Stimulated activated CD8-positive, alpha-beta memory T cell treated with anti-CD3 and anti-CD28 coated beads, Interleukin-12 subunit alpha, Interleukin-12 subunit beta, amount 100 ng/mL, for 4 hours (primary cell): ENCODE measurements at regions not wholly inside any gene's neighbourhood (a gene's known extent, or its start where the extent isn't known, plus 50 kb on each side); places are given as distances from the start of the nearest gene placed in this dataset.

Experiments
- DNase-seq: peaks from one replicate; pipeline ENCODE4 v3.0.0-alpha.2; 2020; ENCODE audit warnings: low read depth

DNA sequence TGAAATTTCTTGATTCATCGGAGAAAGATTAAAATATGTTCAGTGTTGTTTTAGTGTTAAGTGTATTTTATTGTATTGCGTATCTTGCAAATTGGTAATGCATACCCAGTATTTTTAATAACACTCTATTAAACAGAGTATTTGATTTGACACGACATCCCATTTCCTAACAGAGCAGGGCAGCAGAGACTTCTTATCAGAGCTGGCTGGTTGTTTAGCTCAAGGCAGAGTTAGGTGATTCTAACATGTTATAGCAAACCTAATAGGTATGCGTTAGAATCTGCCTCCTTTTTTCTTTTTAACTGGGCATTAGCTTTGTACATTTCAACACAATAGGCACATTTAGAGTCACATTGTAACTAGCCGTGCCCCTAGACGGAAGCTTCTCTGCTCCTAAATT, 57.1 kb upstream of the CELF2 start:
- DNase-seq: no peak

DNA sequence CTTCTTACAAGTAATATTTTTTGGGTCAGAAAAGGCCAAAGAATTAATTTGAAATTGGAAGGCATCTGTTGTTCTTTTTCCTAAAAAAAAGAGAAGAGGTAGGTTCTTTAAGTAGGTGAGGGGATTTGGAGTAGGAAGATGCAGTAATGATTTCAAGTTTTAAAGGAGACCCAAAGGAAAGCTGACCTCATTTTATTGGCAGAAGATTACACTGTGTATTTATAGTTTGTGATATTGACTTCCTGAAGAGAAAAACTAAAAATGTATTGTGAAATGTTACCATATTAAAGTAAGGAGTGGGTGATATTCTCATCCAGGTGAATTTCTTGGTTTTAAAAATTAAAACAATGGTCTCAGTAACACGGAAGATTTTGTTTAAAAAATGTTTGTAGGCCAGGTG, 56.6 kb upstream of the CELF2 start:
- DNase-seq: no peak

DNA sequence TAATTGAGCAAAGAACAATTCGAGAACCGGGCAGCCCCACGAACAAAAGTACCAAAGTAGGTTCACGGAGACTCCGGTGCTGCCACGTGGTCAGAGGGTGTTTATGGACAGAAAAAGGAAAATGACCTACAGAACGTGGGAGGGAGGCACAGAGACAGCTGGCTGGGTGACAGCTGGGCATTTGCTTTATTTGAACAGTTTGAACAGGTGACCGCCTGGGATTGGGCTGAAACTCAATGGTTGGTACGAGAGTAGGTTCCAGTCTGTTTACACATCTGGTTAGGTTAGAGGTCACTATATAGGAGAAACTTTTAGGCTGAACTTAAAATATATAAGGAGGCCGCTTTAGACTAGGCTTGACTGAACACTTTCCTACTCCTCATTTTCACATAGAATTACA, 50.6 kb upstream of the CELF2 start:
- no peak for DNase-seq

DNA sequence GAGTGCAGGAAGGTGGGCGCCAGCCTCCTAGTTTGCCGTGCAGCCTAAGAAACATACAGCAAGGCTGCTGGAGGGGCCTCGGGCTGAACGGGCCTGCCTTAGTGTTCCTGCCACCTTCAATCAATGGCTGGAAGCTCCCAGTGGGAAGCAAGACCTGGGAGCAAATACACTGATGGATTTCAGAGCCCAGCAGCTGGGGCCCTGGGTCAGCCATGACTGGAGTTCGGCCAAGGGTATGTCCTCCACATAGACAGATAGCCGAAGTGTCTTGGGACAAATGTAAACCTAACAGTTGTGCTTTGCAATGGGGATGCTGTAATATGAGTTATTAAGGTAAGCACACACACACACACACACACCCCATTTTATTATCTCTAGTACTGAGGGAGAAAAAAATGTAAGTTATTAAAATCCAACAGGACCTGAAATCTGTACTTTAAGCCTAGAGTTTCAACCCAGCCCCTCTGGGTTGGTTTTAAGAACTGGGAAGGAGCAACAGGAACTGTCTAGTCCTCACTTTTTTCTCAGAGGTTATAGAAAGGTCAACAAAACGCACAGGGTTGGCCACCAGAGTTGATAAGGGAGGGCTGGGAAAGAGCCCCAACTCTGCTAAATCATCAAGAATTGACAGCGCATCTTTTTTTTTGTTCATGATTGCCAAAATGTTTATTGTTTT, 50.0 kb upstream of the CELF2 start:
- DNase-seq: no peak
